WTC11 (cell line): ENCODE measurements at regions not wholly inside any gene's neighbourhood (a gene's known extent, or its start where the extent isn't known, plus 50 kb on each side); places are given as distances from the start of the nearest gene placed in this dataset.

Experiments
- ATAC-seq: fragments of 200-7000 bp; cut with Tn5 transposase; 2 replicates; pipeline ENCODE4 v1.10.0; 2021; ENCODE audit warnings: mild to moderate bottlenecking, moderate library complexity
- CTCF ChIA-PET: fragments of 300-600 bp; sonication (Branson Sonifier 250); formaldehyde crosslinking; loops from one replicate; lab custom pipeline; 2021; ENCODE audit warnings: antibody characterized with exemption; lab: Charles Lee
- POLR2A ChIA-PET: fragments of 350-600 bp; sonication (Branson Sonifier 250); formaldehyde crosslinking; loops from one replicate; lab custom pipeline; 2021; ENCODE audit warnings: antibody characterized with exemption; lab: Charles Lee
- DNase-seq: peaks from one replicate; pipeline ENCODE4 v3.0.0; 2021; ENCODE audit warnings: low spot score
- H3K27ac Mint-ChIP-seq: 2 replicates; pipeline ENCODE4 v1.8.0; 2021; ENCODE audit warnings: mixed read lengths
- H3K27me3 Mint-ChIP-seq: 2 replicates; pipeline ENCODE4 v1.8.0; 2021; ENCODE audit warnings: low read depth, mild to moderate bottlenecking, moderate library complexity, mixed read lengths
- H3K36me3 Mint-ChIP-seq: 2 replicates; pipeline ENCODE4 v1.8.0; 2021; ENCODE audit warnings: mixed read lengths
- H3K4me1 Mint-ChIP-seq: 2 replicates; pipeline ENCODE4 v1.8.0; 2022; ENCODE audit warnings: mixed read lengths
- H3K4me3 Mint-ChIP-seq: 2 replicates; pipeline ENCODE4 v1.8.0; 2021; ENCODE audit warnings: mild to moderate bottlenecking, moderate library complexity, mixed read lengths
- H3K9me3 Mint-ChIP-seq: 2 replicates; pipeline ENCODE4 v1.8.0; 2021; ENCODE audit warnings: mixed read lengths
- AR ChIP-seq: fragments of 250-450 bp; sonication (Bioruptor Pico); IDR thresholded peaks from 2 replicates; pipeline ENCODE4 v1.9.0; 2021; ENCODE audit warnings: mild to moderate bottlenecking
- ATF1 ChIP-seq: sonication (generic); formaldehyde crosslinking; IDR thresholded peaks from 2 replicates; pipeline ENCODE4 v1.8.1; 2023; ENCODE audit warnings: mild to moderate bottlenecking, moderate library complexity, missing genetic modification reagents
- ATF2 ChIP-seq: sonication (generic); formaldehyde crosslinking; IDR thresholded peaks from 2 replicates; pipeline ENCODE4 v1.8.1; 2022; ENCODE audit warnings: low read depth, missing genetic modification reagents, borderline replicate concordance
- CBFB ChIP-seq: sonication (generic); formaldehyde crosslinking; IDR thresholded peaks from 2 replicates; pipeline ENCODE4 v1.8.1; 2022; ENCODE audit warnings: mild to moderate bottlenecking, low read depth, missing genetic modification reagents
- CTCF ChIP-seq: fragments of 200-600 bp; IDR thresholded peaks from 2 replicates; pipeline ENCODE4 v1.8.0; 2022; ENCODE audit warnings: antibody characterized with exemption
- E2F1 ChIP-seq: sonication (generic); formaldehyde crosslinking; IDR thresholded peaks from 2 replicates; pipeline ENCODE4 v1.8.0; 2022; ENCODE audit warnings: mild to moderate bottlenecking, missing genetic modification reagents
- NFYB ChIP-seq: sonication (generic); formaldehyde crosslinking; conservative IDR thresholded peaks from 2 replicates; pipeline ENCODE4 v1.8.0; 2022; ENCODE audit warnings: low read depth, missing genetic modification reagents
- PREB ChIP-seq: sonication (generic); formaldehyde crosslinking; IDR thresholded peaks from 2 replicates; pipeline ENCODE4 v1.8.1; 2022; ENCODE audit warnings: mild to moderate bottlenecking, missing genetic modification reagents, moderate library complexity, borderline replicate concordance
- SMAD4 ChIP-seq: sonication (generic); formaldehyde crosslinking; IDR thresholded peaks from 2 replicates; pipeline ENCODE4 v1.8.0; 2022; ENCODE audit warnings: mild to moderate bottlenecking, missing genetic modification reagents
- USF2 ChIP-seq: sonication (generic); formaldehyde crosslinking; IDR thresholded peaks from 2 replicates; pipeline ENCODE4 v1.8.1; 2023; ENCODE audit warnings: mild to moderate bottlenecking, missing genetic modification reagents, moderate library complexity
- ZNF263 ChIP-seq: sonication (generic); formaldehyde crosslinking; IDR thresholded peaks from 2 replicates; pipeline ENCODE4 v1.8.1; 2022; ENCODE audit warnings: low read depth, mild to moderate bottlenecking, moderate library complexity, missing genetic modification reagents
- ZNF281 ChIP-seq: sonication (generic); formaldehyde crosslinking; IDR thresholded peaks from 2 replicates; pipeline ENCODE4 v1.8.0; 2023; ENCODE audit warnings: mild to moderate bottlenecking, missing genetic modification reagents
- ZNF317 ChIP-seq: sonication (generic); formaldehyde crosslinking; IDR thresholded peaks from 2 replicates; pipeline ENCODE4 v1.8.1; 2023; ENCODE audit warnings: low read depth, mild to moderate bottlenecking, moderate library complexity, missing genetic modification reagents, borderline replicate concordance
- ZNF416 ChIP-seq: fragments of 250-450 bp; sonication (Bioruptor Pico); IDR thresholded peaks from 2 replicates; pipeline ENCODE4 v1.9.0; 2021; ENCODE audit warnings: mild to moderate bottlenecking, inconsistent platforms
- ZSCAN18 ChIP-seq: fragments of 250-450 bp; sonication (Bioruptor Pico); IDR thresholded peaks from 2 replicates; pipeline ENCODE4 v2.1.2; 2022; ENCODE audit warnings: mild to moderate bottlenecking, moderate library complexity

GRCh38 chr2:189233527-189233926 lies 54.0 kb upstream of the COL5A2 start:
- H3K4me3 Mint-ChIP-seq = no peak overlapping the region
- DNase-seq (no peak), ATAC-seq (no peak)
- no peaks in the 10 kb centered on the region for H3K36me3 Mint-ChIP-seq
- TF ChIP-seq E2F1 (CRISPR knock-in tag) = no peak
- TF ChIP-seq ZNF416 (CRISPR knock-in tag) = no peak
- no peak for TF ChIP-seq CTCF
- TF ChIP-seq ZNF317 (CRISPR knock-in tag) = no peak
- TF ChIP-seq NFYB (CRISPR knock-in tag) = no peak
- no peak for TF ChIP-seq ZNF263
- TF ChIP-seq ZNF281 (CRISPR knock-in tag) = no peak
- no peak for TF ChIP-seq ATF2
- TF ChIP-seq USF2 = no peak
- no peak for TF ChIP-seq PREB (CRISPR knock-in tag)
- TF ChIP-seq CBFB = no peak
- TF ChIP-seq SMAD4 = no peak
- TF ChIP-seq ZSCAN18 (CRISPR knock-in tag) = no peak
- TF ChIP-seq ATF1 (CRISPR knock-in tag) = no peak
- TF ChIP-seq AR = no peak
- peaks cover 2% of the 10 kb centered on the region; the same call in 1 of the 2 replicates for H3K4me1 Mint-ChIP-seq
- peaks cover 6% of the 10 kb centered on the region for H3K9me3 Mint-ChIP-seq
- POLR2A ChIA-PET = no interaction called here
- H3K27me3 Mint-ChIP-seq = no peaks in the 10 kb centered on the region
- CTCF ChIA-PET = no interaction called here
- H3K27ac Mint-ChIP-seq = no peak overlapping the region
